H1 (cell line): ENCODE measurements at regions not wholly inside any gene's neighbourhood (a gene's known extent, or its start where the extent isn't known, plus 50 kb on each side); places are given as distances from the start of the nearest gene placed in this dataset.

ENCODE experiments used
- CTCF ChIA-PET: fragments of 300-600 bp; sonication (Branson Sonifier 250); formaldehyde crosslinking; loops from one replicate; lab custom pipeline; 2021; ENCODE audit not compliant: partially characterized antibody; lab: Charles Lee
- POLR2A ChIA-PET: fragments of 300-600 bp; sonication (Branson Sonifier 250); formaldehyde crosslinking; loops from one replicate; lab custom pipeline; 2021; ENCODE audit warnings: inconsistent platforms; ENCODE audit not compliant: partially characterized antibody; lab: Charles Lee
- DNase-seq, 2 experiments: peaks; one replicate each; pipeline versions ENCODE4 v3.0.0 to v3.0.0-alpha.2; 2010 to 2022; ENCODE audit warnings: low spot score in 2 of 2, low read depth in 1 of 2, mixed read lengths in 1 of 2
- FAIRE-seq: peaks from 2 replicates; lab custom pipeline; 2011; peaks lifted over from hg19 to GRCh38; lab: Jason Lieb, UNC
- H2AFZ ChIP-seq: 2 replicates; pipeline ENCODE4 v1.8.1; 2012; ENCODE audit warnings: low read length, inconsistent platforms
- H2AK5ac ChIP-seq: 2 replicates; pipeline ENCODE4 v1.6.1; 2013; ENCODE audit warnings: low read depth, low read length
- H2BK120ac ChIP-seq: replicated peaks from 2 replicates; pipeline ENCODE3; 2013; ENCODE audit warnings: low read depth, low read length, inconsistent platforms
- H2BK12ac ChIP-seq: 2 replicates; pipeline ENCODE4 v1.6.1; 2013; ENCODE audit warnings: low read depth, low read length
- H2BK15ac ChIP-seq: 2 replicates; pipeline ENCODE4 v1.6.1; 2013; ENCODE audit warnings: low read length
- H2BK20ac ChIP-seq: 2 replicates; pipeline ENCODE4 v1.6.1; 2013; ENCODE audit warnings: low read length
- H2BK5ac ChIP-seq: 2 replicates; pipeline ENCODE4 v1.6.1; 2013; ENCODE audit warnings: low read depth, low read length
- H3K14ac ChIP-seq: 2 replicates; pipeline ENCODE4 v1.6.1; 2013; ENCODE audit warnings: inconsistent platforms; ENCODE audit not compliant: insufficient read length
- H3K18ac ChIP-seq: 2 replicates; pipeline ENCODE4 v1.6.1; 2013; ENCODE audit warnings: low read length; ENCODE audit errors: extremely low read depth
- H3K23ac ChIP-seq: 2 replicates; pipeline ENCODE4 v1.6.1; 2013; ENCODE audit warnings: inconsistent platforms; ENCODE audit not compliant: insufficient read length
- H3K23me2 ChIP-seq: 2 replicates; pipeline ENCODE4 v1.6.1; 2013; ENCODE audit warnings: low read depth, low read length
- H3K27ac ChIP-seq: 2 replicates; pipeline ENCODE4 v1.6.1; 2011; ENCODE audit warnings: low read depth, low read length, inconsistent platforms
- H3K27me3 ChIP-seq, 4 experiments: replicated peaks in 1 of 4; 1 replicate in 1 of 4; 2 replicates in 3 of 4; pipeline versions ENCODE4 v1.6.1 to v1.8.1; 2011 to 2013; ENCODE audit warnings: low read length in 3 of 4, mild to moderate bottlenecking in 3 of 4, inconsistent platforms in 2 of 4, mixed read lengths in 2 of 4, moderate library complexity in 1 of 4; ENCODE audit not compliant: control insufficient read depth in 3 of 4, insufficient read depth in 3 of 4; ENCODE audit errors: extremely low read depth in 1 of 4
- H3K36me3 ChIP-seq, 4 experiments: 2 replicates each; pipeline versions ENCODE4 v1.6.1 to v1.8.1; 2011 to 2013; ENCODE audit warnings: mild to moderate bottlenecking in 4 of 4, low read length in 3 of 4, moderate library complexity in 2 of 4, control low read depth in 1 of 4, inconsistent platforms in 1 of 4; ENCODE audit not compliant: insufficient read depth in 4 of 4, control insufficient read depth in 2 of 4
- H3K4ac ChIP-seq: replicated peaks from 2 replicates; pipeline ENCODE3; 2013; ENCODE audit warnings: low read length, low read depth, mixed read lengths, inconsistent platforms; ENCODE audit not compliant: insufficient read length
- H3K4me1 ChIP-seq, 4 experiments: replicated peaks in 1 of 4; 1 replicate in 1 of 4; 2 replicates in 3 of 4; pipeline versions ENCODE4 v1.6.1 to v1.8.1; 2011 to 2013; ENCODE audit warnings: low read length in 3 of 4, inconsistent platforms in 2 of 4, mixed read lengths in 1 of 4; ENCODE audit not compliant: insufficient read depth in 4 of 4, control insufficient read depth in 3 of 4
- H3K4me2 ChIP-seq, 2 experiments: 2 replicates each; pipeline versions ENCODE4 v1.6.1 to v1.8.1; 2011 to 2013; ENCODE audit warnings: low read depth in 2 of 2, low read length in 2 of 2, control low read depth in 1 of 2, inconsistent platforms in 1 of 2, mild to moderate bottlenecking in 1 of 2; ENCODE audit not compliant: insufficient read depth in 1 of 2
- H3K4me3 ChIP-seq, 4 experiments: fragments of 200-600, 300-600 bp in 1 of 4; sonication (generic), shearing (Covaris generic), sonication (Bioruptor Twin) in 1 of 4; 2 replicates each; pipeline versions ENCODE4 v1.5.1 to v1.8.1; 2011 to 2016; ENCODE audit warnings: low read length in 4 of 4, low read depth in 3 of 4, control low read depth in 2 of 4, inconsistent platforms in 2 of 4, mild to moderate bottlenecking in 2 of 4, mixed read lengths in 1 of 4, moderate library complexity in 1 of 4; ENCODE audit not compliant: insufficient read depth in 2 of 4; ENCODE audit errors: extremely low read depth in 1 of 4
- H3K56ac ChIP-seq: replicated peaks from 2 replicates; pipeline ENCODE3; 2013; ENCODE audit warnings: low read depth, mild to moderate bottlenecking, mixed read lengths, low read length, inconsistent platforms; ENCODE audit not compliant: insufficient read length
- H3K79me1 ChIP-seq: 2 replicates; pipeline ENCODE4 v1.6.1; 2013; ENCODE audit warnings: low read depth, low read length, control low read depth
- H3K79me2 ChIP-seq, 2 experiments: 2 replicates each; pipeline versions ENCODE4 v1.6.1 to v1.8.1; 2012 to 2013; ENCODE audit warnings: low read length in 2 of 2, mild to moderate bottlenecking in 2 of 2, inconsistent platforms in 1 of 2; ENCODE audit not compliant: insufficient read depth in 2 of 2, control insufficient read depth in 1 of 2
- H3K9ac ChIP-seq, 4 experiments: replicated peaks in 1 of 4; 1 replicate in 1 of 4; 2 replicates in 3 of 4; pipeline versions ENCODE4 v1.6.1 to v1.8.1; 2011 to 2013; ENCODE audit warnings: low read depth in 3 of 4, low read length in 3 of 4, control low read depth in 2 of 4, mild to moderate bottlenecking in 2 of 4, moderate library complexity in 2 of 4, inconsistent platforms in 1 of 4; ENCODE audit errors: extremely low read depth in 1 of 4
- H3K9me3 ChIP-seq, 2 experiments: 2 replicates each; pipeline versions ENCODE4 v1.6.1 to v1.8.1; 2012 to 2013; ENCODE audit warnings: mild to moderate bottlenecking in 2 of 2, moderate library complexity in 2 of 2, control low read depth in 1 of 2, inconsistent platforms in 1 of 2, low read depth in 1 of 2, low read length in 1 of 2, mixed read lengths in 1 of 2; ENCODE audit not compliant: insufficient read depth in 2 of 2
- H4K20me1 ChIP-seq, 2 experiments: replicated peaks in 1 of 2; 2 replicates each; pipeline versions ENCODE3 to v1.8.1; 2011 to 2013; ENCODE audit warnings: inconsistent platforms in 2 of 2, low read length in 2 of 2, mild to moderate bottlenecking in 1 of 2; ENCODE audit not compliant: insufficient read depth in 2 of 2, control insufficient read depth in 1 of 2
- H4K5ac ChIP-seq: 2 replicates; pipeline ENCODE4 v1.6.1; 2013; ENCODE audit warnings: low read length, low read depth, mixed read lengths, inconsistent platforms; ENCODE audit not compliant: insufficient read length
- H4K8ac ChIP-seq: 2 replicates; pipeline ENCODE4 v1.8.0; 2013; ENCODE audit warnings: mild to moderate bottlenecking, moderate library complexity, low read length, inconsistent platforms; ENCODE audit not compliant: insufficient read depth; ENCODE audit errors: extremely low read depth
- H4K91ac ChIP-seq: replicated peaks from 2 replicates; pipeline ENCODE3; 2013; ENCODE audit warnings: low read length, mixed read lengths, inconsistent platforms; ENCODE audit not compliant: insufficient read length
- EGR1 ChIP-seq: IDR thresholded peaks from 2 replicates; pipeline ENCODE4 v1.6.1; 2011; ENCODE audit warnings: low read depth, low read length, borderline replicate concordance
- GTF2F1 ChIP-seq: IDR thresholded peaks from 2 replicates; pipeline ENCODE4 v1.6.1; 2012; ENCODE audit warnings: low read depth, low read length, improper control_type of control experiment, borderline replicate concordance
- MAX ChIP-seq: IDR thresholded peaks from 2 replicates; pipeline ENCODE4 v1.6.1; 2012; ENCODE audit warnings: inconsistent platforms
- NANOG ChIP-seq: IDR thresholded peaks from 2 replicates; pipeline ENCODE4 v1.6.1; 2011; ENCODE audit warnings: low read length, low read depth, mild to moderate bottlenecking, inconsistent platforms; ENCODE audit not compliant: insufficient read depth, poor library complexity, severe bottlenecking
- RAD21 ChIP-seq, 2 experiments: IDR thresholded peaks in 1 of 2; conservative IDR thresholded peaks in 1 of 2; 2 replicates each; pipeline ENCODE4 v1.6.1; 2011; ENCODE audit warnings: low read depth in 2 of 2, low read length in 2 of 2, improper control_type of control experiment in 1 of 2, inconsistent platforms in 1 of 2, mild to moderate bottlenecking in 1 of 2, moderate library complexity in 1 of 2
- SAP30 ChIP-seq: fragments of 300-600 bp; sonication (generic); IDR thresholded peaks from 2 replicates; pipeline ENCODE4 v1.7.1; 2012; ENCODE audit warnings: low read length, moderate library complexity, mild to moderate bottlenecking, inconsistent platforms; ENCODE audit not compliant: insufficient read depth, insufficient replicate concordance
- TBP ChIP-seq: IDR thresholded peaks from 2 replicates; pipeline ENCODE4 v1.6.1; 2011; ENCODE audit warnings: low read depth, low read length, improper control_type of control experiment
- TCF12 ChIP-seq: IDR thresholded peaks from 2 replicates; pipeline ENCODE4 v1.6.1; 2011; ENCODE audit warnings: low read depth, mild to moderate bottlenecking, low read length

GRCh38 chr1:191895462-191896058 is 262.7 kb upstream of the RGS18 start:
- DNase-seq = no peak
- H4K91ac ChIP-seq = no peak overlapping the region
- H3K23ac ChIP-seq = no peak overlapping the region

More at GRCh38 chr1:191895462-191896058, 262.7 kb upstream of the RGS18 start:
- FAIRE-seq = no peak
- Histone ChIP-seq H3K27ac (no peak overlapping the region), H3K56ac (no peak overlapping the region), H3K9ac (no peak overlapping the region), H3K79me1 (no peaks in the 10 kb centered on the region), H4K20me1 (no peaks in the 10 kb centered on the region), H2BK120ac (no peak overlapping the region), H3K4ac (no peak overlapping the region), H2BK20ac (no peak overlapping the region), H3K79me2 (no peaks in the 10 kb centered on the region), H3K18ac (no peak overlapping the region), H3K14ac (peak overlapping the region; percentile 66), H2AFZ (0 out of 2 replicates have a peak overlapping the region, but pooled peaks have one; percentile 16), H3K4me1 (no peaks in the 10 kb centered on the region), H4K8ac (no peak overlapping the region), H2BK5ac (no peak overlapping the region), H3K4me3 (no peak overlapping the region), H2BK15ac (no peak overlapping the region), H2BK12ac (no peak overlapping the region), H3K9me3 (no peaks in the 10 kb centered on the region), H3K27me3 (no peaks in the 10 kb centered on the region), H2AK5ac (no peak overlapping the region), H3K36me3 (no peaks in the 10 kb centered on the region), H3K23me2 (no peaks in the 10 kb centered on the region), H3K4me2 (no peak overlapping the region), H4K5ac (no peak overlapping the region)
- ChIA-PET POLR2A (no interaction called here), CTCF (interaction anchor here (0.6 to 0.7 kb wide), 2 partner anchors 105 to 348 kb away, joined by 3 read pairs; no protein-coding TSS in a partner anchor)
- TF ChIP-seq NANOG (no peak), MAX (no peak), RAD21 (IDR thresholded peaks at IDR 0.05 in 1 of 2, conservative IDR thresholded peaks at IDR 0.05 in 1 of 2; ENCODE audit: low read depth in 2 of 2, low read length in 2 of 2) (no peak), SAP30 (no peak), GTF2F1 (no peak), TCF12 (no peak), EGR1 (no peak), TBP (no peak)
